HTR-8/SVneo (cell line): ENCODE measurements at regions not wholly inside any gene's neighbourhood (a gene's known extent, or its start where the extent isn't known, plus 50 kb on each side); places are given as distances from the start of the nearest gene placed in this dataset.

ENCODE experiments used
- DNase-seq: peaks from one replicate; pipeline ENCODE4 v3.0.0; 2011; ENCODE audit warnings: low spot score, mixed read lengths; ENCODE audit not compliant: insufficient read length
- FAIRE-seq: peaks from 2 replicates; lab custom pipeline; 2011; peaks lifted over from hg19 to GRCh38; lab: Jason Lieb, UNC

- FAIRE-seq, result no peak
These were observed 88.7 kb upstream of the UBL3 start for GRCh38 chr13:29939158-29939557.

GRCh38 chr13:29937841-29938240 is 87.4 kb upstream of the UBL3 start:
- FAIRE-seq (no peak), DNase-seq (no peak)

More at GRCh38 chr13:29939158-29939557, 88.7 kb upstream of the UBL3 start:
- no peak for DNase-seq

GRCh38 chr13:29937379-29937778 is 87.0 kb upstream of the UBL3 start:
- DNase-seq (no peak), FAIRE-seq (no peak)

- DNase-seq, result no peak
- FAIRE-seq, result no peak
These were observed 86.5 kb upstream of the UBL3 start for GRCh38 chr13:29936956-29937355.

GRCh38 chr13:29936051-29936813 is 85.8 kb upstream of the UBL3 start:
- DNase-seq (no peak), FAIRE-seq (no peak)

GRCh38 chr13:29935309-29935981 is 85.0 kb upstream of the UBL3 start:
- DNase-seq, result no peak
- no peak for FAIRE-seq

- DNase-seq, result no peak
- FAIRE-seq, result no peak
These were observed 84.3 kb upstream of the UBL3 start for GRCh38 chr13:29934531-29935308.

- FAIRE-seq (no peak), DNase-seq (no peak)
These were observed 83.0 kb upstream of the UBL3 start for GRCh38 chr13:29933401-29933800.

- no peak for FAIRE-seq
- DNase-seq, result no peak
These were observed 81.3 kb upstream of the UBL3 start for GRCh38 chr13:29931696-29932095.

GRCh38 chr13:29929062-29929847 is 78.8 kb upstream of the UBL3 start:
- DNase-seq (no peak), FAIRE-seq (no peak)

- DNase-seq (no peak), FAIRE-seq (no peak)
These were observed 75.7 kb upstream of the UBL3 start for GRCh38 chr13:29926098-29926476.

GRCh38 chr13:29925457-29926097 is 75.2 kb upstream of the UBL3 start:
- DNase-seq, result no peak
- FAIRE-seq, result no peak

GRCh38 chr13:29924482-29925350 is 74.3 kb upstream of the UBL3 start:
- FAIRE-seq, result no peak
- no peak for DNase-seq

- no peak for FAIRE-seq
- DNase-seq, result peak; percentile 70
These were observed 73.4 kb upstream of the UBL3 start for GRCh38 chr13:29923554-29924481.

- FAIRE-seq, result no peak
These were observed 72.5 kb upstream of the UBL3 start for GRCh38 chr13:29922896-29923295.

GRCh38 chr13:29922281-29922821 is 71.9 kb upstream of the UBL3 start:
- no peak for FAIRE-seq

More at GRCh38 chr13:29922896-29923295, 72.5 kb upstream of the UBL3 start:
- no peak for DNase-seq

GRCh38 chr13:29921542-29921941 is 71.1 kb upstream of the UBL3 start:
- no peak for DNase-seq
- FAIRE-seq, result no peak

More at GRCh38 chr13:29922281-29922821, 71.9 kb upstream of the UBL3 start:
- DNase-seq, result no peak
